8988T (cell line): ENCODE measurements at regions not wholly inside any gene's neighbourhood (a gene's known extent, or its start where the extent isn't known, plus 50 kb on each side); places are given as distances from the start of the nearest gene placed in this dataset.
A peak's percentile ranks its signal among the peaks of the same experiment; 100 is the strongest.

Experiments
- DNase-seq: peaks from one replicate; pipeline ENCODE4 v3.0.0; 2011

DNA sequence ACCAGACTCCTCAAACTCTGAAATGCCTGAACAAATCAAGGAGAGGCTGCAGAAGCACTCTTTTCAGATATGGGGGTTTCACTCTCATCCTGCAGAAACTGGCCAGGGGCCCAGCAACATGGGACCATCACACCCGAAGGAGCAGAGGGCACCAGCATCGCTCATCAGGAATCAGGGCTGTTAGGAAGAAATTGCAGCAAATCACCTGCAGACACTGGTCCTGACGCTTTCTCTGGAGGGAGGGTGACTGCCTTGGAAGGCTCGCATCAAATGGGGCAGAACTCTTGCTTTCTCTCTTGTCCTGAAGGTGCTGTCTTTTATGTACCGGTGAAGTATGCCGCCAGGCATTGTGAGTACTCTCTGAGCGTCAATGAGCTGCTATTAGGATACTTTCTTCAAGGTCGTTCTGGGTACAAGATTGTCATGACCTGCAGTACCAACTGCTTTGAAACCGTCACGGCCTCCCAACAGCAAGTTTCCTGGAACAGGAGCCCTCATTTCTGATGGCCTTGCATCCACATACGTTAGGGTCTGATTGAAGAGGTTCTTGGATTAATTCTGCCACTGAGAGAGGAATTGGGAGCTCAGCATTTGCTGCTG is 155.7 kb upstream of the SOX1 start:
- peak; percentile 3 for DNase-seq

DNA sequence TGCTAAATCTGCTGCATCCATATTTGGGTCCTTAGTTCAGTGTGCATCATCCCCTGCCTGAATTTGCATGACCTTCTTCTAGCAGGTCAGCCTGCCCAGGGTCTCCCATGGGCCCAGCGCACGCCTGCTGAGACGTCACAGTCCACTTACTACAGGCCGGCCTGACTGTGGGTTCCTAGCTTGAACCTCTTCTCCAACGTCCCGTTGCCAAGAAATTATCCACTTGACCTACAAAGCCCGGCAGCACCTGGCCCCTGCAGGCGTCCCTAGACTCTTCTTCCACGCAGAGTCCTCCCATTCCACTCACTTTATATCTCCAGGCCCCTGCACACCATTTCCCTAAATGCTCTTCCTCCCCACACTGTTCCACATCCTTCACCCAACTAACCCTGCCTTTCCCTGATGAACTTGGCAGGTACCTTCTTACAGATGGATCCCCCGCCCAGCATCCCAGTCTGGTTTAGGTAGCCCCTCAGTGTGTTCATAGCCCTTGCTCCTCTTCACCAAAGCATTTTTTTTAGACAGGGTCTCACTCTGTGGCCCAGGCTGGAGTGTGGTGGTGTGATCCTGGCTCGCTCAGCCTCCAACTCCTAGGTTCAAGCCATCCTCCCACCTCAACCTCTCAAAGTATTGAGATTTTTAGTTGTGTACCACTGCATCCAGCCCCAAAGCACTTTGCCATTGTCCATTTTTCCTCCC is 155.0 kb upstream of the SOX1 start:
- DNase-seq, result no peak

DNA sequence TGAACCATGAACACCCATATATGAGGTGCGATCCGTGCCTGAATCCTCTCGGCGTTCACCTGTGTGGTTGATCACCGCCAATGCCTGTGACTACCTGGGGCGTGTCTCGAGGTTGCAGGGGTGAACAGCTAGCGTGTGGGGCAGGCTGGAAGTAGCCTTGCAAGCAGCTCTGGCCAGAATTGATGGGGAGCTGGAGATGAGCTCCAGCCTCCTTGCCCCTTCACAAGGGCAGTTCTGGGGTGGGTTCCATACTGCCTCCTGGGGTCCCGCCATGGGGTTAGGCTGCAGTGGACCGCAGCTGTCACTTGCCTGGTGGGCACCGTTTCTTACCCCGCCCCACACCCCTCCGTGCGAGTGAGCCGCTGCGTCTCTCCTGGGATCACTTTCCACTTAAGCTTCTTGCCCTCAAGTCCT is 154.5 kb upstream of the SOX1 start:
- DNase-seq, result peak; percentile 11

DNA sequence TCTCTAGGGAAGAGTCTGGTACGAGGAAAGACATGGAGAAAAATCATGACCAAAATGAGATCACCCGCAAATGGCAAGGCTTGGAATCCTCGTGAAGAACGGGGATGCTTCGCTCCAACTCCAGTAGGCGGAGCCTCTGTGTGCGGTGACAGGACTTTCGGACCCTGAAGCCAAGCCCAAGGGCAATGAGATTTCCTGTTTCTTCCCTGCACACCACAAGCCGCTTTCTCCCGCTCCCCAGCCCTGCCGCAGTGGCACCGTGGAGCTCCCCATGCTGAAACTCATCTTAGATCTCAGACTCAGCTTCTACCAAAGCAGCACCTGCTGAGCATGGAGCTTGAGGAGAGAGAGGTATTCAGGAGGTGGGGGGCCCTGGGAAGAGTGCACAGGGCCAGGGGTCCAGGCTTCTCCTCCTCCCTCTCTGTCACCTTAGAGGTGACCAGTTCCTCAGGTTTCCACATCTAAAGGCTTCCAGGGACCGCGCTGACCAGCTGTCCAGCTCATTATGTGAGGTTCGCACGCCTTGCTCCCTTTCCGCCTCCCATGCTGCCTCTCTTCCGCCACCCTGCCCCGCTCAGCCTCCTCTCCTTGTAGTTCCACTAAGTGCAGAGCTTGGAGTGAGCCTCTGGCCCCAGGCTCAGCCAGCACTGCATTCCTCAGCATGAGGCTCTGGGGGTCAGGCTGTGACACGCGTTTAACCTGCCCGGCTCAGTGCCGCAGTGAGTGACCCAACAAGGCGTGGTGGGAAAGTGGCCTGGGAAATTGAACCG is 153.8 kb upstream of the SOX1 start:
- DNase-seq, result peak; percentile 10

DNA sequence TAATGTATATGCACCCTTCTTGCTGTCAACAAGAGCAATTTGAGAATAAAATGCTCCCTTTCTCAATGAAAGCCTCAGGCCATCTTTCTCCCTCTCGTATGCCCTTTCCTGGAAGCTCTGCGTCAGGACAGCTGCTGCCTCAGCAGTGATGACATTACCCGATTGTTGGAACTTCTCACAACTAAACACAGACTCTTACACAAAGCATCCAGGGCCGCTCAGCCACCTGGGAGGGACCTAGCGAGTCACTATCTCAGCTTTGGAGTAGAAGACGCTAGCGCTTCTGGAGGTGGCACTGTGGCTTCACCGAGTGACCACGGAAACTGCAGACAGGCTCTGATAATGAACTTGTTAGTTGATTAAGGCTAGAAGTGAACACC is 153.2 kb upstream of the SOX1 start:
- DNase-seq, result no peak

DNA sequence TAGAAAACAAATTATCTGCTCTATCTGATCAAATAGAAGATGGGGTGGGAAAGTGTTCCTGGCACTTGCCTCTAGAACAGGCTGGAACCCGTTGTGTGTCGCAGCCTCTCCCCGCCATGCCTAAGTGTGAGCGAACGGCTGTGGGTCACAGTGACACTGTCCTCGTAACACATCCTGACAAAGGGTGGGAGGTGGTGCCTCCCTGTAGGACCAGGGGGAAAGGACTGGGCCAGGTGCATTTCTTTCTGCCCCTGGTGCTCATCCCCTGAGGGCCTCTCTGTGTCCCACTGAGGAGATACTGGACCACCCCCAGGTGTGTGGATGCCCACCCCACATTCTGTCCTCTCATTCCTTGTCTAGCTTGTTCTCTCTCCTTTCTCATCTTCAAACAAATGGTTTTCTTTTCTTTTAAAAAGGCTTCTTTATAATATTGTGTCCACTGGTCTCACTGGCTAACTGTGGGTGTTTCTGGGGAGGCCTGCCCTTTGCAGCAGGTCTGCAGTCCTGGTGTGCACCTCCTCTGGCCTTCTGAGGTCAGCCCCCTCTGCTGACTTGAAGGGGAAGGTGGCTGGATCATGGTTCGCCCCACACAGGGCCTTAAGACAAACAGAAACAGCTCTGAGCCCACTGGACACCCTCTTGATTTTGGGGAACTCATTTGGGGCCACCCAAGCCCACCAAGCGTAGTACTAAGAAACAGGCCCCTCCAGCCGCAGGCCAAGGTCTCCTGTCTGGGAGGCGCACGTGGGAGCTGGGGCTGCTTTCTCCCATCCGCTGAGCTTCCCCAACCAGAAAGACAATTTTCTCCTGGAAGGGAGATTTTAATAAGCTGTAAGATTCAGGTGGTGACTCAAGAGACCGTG is 152.5 kb upstream of the SOX1 start:
- no peak for DNase-seq

DNA sequence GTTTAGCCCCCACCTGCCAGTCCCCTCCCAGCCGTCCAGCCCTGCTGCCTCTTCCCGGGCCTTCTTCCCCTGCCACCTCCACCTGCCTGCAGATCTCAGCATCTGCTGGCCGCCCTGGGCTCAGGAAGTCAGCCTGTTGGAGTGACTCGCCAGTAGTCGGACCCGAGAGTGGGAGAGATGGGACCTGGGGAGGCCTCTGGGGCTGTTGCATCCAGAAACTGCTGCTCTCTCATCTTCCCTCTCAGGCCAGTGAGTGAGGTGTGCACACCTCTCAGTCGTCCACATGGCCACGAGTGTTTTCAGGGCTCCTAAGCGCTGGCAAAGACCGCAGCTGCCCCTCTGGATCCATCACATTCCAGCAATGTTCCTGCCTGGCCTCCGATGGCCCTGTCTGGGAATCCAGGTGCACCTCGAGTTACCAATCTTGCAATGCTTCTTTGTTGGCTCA is 151.8 kb upstream of the SOX1 start:
- no peak for DNase-seq

DNA sequence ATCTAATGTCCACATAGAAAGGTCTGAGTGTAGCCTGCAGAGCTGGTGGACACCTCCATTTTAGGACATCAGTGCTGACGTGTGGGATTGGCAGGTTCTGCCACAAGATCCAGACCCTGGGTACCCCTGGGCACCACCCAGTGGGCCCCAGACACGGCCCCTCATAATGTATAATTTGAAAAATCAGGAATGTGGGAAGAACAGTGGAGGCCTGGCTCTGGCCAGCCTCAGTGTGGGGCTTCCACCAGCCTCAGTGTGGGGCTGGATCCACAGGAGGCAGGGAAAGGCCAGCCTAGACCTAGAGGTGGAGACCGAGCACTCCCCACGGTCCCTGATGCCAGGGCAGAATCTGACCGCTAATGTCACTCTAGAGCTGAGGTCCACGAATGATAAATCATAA is 150.7 kb upstream of the SOX1 start:
- DNase-seq, result no peak

DNA sequence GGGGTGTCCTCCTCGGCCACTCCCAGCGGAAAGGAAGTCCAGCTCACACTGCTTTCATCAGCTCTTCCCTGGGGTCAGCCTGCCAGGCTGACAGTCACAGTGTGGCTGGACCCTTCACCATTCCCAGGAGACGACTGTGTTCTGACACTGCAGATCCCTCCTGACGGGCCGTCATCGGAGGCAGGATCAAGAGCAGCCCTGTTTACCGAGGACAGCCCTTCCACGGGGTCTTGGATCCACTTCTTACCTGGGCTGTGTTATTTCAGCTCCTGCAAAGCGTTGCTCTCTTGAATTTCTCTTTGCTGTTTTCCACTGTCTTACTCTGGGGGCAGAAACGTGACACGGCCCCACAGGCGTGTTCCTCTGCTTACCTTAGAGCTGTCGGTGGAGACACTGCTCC is 149.9 kb upstream of the SOX1 start:
- no peak for DNase-seq

DNA sequence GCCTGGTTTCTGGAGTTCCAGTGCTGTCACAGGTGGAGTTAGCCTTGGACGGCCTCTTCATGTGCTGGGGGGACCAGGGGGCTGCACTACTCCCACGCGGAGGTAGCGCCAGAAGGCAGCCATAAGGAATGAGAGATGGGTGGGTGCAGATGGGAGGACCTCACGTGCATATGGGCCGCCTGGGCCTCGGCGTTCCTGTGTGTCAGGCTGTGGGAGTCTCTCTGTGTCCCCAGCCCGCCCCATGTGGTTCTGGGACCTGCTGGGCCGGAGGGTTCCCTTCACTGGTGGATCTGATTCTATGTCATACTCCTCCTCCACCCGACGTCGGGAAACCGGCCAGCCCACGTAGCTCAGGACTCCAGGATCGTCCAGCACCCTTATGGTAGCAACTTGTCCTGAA is 149.0 kb upstream of the SOX1 start:
- no peak for DNase-seq

DNA sequence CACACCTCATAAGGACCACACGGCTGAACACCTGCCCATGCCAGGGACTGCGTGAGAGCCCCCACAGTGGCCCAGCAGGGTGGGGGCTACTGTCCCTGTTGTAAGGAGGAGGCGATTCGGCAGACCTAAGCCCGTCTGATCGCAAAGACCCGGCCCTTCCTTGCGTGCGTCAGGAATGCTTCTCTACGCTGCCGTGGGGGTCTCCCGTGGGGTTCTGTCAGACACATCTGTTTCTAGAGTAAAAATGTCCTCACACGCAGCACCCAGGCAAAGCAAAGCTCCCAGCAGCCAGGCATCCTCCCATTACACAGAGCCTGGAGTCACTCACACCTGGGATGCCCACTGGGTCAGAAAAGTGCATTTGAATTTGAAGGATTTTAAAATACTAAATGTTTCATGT is 147.7 kb upstream of the SOX1 start:
- DNase-seq, result no peak

DNA sequence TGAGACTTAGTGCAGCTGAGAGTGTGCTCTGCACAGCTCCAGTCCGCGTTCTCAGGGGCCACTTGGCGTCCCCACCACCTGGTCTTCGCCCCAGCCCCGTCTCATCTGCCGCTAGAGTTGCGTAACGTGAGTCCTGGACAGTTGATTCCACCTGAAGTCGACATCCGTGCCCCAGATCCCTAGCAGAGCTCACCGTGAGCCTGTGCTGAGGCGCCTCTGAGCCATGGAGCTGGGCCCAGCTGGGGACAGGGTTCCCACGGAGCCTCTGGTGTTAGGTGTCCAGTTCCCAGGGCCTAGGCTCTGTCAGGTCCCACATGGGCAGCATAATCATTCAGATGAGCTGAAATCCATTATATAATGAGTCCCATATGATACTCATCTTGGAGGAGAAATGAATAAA is 147.1 kb upstream of the SOX1 start:
- DNase-seq, result no peak

DNA sequence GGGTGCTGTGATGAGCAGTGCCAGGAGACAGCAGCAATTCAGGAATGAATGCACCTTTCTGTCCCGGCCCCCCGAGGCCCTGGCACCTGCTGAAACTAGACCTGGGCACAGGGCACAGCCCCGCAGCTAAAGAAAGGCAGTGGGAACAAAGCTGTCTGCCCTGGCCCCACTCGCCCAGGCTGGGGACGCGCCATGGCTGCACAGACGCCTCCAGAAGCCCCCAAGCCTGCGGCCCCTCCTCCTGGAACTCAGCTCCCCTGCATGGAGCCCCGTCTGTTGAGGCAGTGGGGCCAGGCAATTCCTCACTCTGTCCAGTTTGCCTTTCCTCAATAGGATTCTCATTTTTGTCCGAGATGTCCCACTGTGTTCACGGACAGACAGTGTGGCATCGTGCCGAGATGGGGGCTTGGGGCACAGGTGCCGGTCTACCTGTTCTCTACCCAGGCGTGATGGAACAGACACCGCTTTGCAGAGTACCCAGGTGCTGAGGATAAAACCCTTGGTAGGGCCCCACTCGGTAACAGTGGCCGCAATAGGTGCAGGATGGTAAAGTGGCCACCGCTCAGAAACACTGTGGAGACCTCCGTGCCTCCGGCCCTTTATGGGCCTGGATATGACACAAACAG is 146.5 kb upstream of the SOX1 start:
- no peak for DNase-seq

DNA sequence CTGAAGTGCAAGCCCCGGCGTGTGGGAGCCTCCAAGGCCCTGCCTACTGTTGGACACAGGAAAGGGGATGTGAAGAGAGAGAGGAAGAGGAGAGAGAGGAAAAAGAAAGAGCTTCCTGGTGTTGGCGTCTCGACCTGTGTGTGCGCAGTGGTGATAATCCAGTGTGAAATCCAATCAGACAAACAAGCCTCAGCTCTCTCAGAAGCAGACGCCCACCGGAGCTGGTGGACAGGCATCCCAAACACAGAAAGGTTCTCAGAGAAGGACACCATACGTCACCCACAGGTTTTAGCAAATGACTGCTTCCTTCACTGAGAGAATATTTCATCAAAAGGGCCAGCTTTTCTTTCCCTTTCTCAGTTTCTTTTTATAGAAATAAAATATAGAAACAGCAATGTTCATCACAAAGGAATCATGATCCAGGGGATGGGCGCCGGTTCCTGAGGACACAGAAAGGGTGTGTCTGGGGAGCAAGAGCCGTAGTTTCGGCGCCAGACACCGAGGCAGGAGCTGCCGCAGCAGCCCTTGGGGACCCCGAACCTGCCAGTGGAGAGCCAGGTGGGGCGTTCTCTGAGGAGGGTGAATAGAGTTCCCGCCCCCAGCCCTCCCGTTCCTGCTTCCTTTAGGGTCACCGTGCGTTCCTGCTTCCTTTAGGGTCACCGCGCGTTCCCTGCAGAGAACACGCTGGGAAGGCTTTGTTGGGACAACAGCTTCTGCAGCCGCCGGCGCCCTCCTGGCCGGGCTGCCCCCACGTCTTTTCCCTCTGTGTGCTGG is 145.8 kb upstream of the SOX1 start:
- no peak for DNase-seq

DNA sequence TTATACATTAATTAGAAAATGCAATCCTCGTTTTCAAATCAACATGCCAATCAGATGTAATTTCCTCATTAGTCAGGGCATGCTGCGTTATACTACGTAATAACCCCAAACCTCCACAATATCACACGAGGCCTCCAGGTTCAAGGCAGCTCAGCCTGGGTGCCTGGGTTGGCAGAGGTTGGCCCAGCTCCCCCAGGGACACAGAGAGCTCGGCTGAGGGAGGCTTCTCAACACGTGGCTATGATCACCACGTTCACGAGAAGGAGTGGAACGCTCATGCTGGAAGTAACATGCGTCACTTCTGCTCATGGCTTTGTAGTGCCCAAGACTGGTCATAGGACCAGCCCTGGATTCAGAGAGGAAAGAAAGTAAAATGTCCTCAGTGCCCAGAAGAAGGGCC is 144.9 kb upstream of the SOX1 start:
- DNase-seq, result no peak

DNA sequence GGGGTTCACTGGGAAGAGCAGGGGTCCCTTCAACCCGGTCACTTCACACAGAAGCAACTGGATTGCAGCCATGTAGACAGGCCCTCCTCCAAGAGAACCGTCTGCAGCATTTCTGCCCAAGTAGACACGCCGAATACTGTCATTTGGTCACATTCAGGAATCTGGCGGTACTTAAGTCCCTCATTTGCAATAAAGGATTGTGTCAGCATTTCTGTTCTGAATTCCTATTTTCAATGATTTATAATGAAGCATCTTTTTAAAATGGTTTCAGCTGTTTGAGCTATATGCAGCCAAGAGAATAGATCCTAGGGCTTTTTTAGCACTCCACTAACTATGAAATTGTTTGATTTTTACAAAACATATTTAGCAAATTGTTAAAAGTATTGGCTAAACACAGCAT is 143.5 kb upstream of the SOX1 start:
- DNase-seq, result no peak

DNA sequence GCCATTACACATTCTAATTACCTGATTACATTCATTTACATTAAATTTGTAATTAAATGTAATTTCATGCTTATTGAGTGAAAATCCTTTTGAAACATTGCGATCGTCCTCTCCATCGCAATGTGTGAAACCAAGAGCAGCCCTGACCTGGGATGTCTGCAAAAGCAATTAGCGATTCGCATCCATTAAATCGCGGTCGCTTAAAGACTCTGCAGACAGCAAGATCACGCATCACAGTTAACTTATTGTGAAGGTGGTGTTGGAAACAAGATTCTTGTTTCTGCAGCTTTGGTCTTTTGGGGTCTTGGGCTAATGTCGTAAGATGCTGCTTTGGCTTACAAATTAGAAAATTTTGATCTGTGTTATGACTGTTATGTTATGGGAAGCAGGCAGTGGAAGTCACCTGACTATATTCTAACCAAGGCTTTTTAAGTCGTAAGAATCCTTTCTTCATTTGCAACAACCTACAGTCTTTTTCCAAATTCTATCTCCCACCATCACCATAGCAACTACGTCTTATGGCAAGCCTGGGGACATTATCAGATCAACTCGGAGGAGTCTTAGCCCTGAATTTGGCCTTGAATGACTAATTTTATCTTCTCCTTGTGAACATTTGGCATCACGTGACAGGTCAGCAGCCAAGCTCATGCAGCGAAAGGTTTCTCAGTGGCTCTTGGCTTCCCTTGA is 142.8 kb upstream of the SOX1 start:
- no peak for DNase-seq

DNA sequence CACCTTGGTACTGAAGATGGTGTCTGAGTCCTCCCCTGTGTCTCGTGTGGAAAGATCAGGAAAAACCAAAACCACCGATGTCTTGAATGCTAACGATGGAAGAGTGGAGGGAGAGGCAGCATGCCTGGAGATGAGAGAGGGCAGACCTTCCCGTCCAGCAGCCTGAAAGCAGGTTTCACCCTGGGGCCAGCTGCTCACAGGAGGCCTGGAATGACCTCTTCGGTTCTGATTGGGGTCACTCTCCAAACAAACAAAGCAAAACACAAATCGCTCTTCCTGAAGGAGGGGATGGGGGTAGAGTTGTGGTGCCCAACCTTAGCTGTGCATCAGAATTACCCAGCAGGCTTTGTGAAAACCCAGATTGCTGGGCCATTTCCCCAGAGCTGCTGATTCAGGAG is 142.3 kb upstream of the SOX1 start:
- no peak for DNase-seq

DNA sequence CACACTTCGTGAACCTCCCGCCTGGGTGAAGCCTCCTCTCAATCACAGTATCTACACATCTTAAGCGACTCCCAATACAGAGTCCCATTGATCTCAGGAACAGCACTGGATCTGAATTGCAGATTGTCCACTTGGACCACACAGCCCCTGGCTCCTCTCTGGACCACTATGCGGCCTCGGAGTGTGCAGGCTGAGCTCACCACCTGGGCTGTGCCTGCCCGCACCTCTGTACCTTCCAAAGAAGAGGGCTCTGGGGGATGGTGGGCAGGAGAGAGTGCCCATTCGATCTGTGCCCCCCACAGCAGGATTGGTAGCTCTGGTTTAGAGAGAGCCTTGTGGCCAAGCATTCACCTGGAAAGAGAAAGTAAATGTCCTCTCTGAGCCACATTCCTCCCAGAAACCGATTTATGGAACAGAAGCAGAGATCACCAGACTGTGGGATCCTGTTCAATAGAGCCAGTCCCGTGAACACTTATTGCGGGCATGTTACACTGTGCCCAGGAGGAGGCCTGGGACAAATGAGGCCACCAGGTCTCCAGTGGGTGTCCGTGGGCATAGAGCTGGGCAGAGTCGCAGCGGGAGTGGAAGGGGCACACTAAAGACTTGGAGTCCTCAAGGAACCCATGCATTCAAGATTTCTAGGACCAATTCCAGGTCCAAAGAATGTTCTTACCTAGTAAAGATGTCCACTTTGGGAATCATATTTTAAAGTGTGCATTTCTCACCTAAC is 141.6 kb upstream of the SOX1 start:
- DNase-seq, result no peak

DNA sequence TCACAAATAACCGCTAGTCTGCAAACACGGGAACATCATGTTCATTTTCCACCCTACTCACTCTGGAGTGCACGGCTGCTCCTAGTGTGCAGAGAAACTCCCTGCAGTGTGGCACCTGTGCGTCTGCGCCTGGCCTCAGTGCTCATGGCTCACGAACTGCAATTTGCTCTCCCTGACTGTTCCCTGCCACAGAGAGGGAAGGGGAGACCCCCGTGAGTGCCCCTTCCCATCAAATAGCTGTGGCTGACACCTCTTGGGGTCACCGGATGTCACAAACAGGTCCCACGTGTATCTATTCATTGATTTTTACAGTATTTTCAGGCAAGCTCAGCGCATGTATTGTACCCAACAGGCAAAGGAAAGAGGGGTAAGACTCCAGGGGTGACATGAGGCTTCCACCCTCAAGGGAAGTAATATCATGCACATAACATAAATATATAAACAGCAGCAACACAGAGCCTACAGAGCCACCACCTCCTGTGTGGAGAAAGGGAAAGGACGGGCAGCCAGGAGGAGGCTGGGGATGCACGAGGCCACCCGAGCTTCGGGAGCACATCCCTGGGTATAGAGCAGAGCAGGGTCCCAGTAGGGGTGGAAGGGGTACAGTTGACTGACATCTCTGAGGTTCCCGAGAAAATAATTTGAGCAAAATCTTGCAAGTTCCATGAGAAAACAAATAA is 140.3 kb upstream of the SOX1 start:
- no peak for DNase-seq
